T-helper 2 cell (primary cell): ENCODE measurements at regions not wholly inside any gene's neighbourhood (a gene's known extent, or its start where the extent isn't known, plus 50 kb on each side); places are given as distances from the start of the nearest gene placed in this dataset.
"Not testable (repeated sequence)": the region's sequence is repeated elsewhere in the genome, so short reads cannot be mapped to it uniquely, and the experiment has no call there.

ENCODE experiments used
- DNase-seq, 5 experiments: peaks; one replicate each; pipeline versions ENCODE4 v3.0.0 to v3.0.0-alpha.2; 2012 to 2022

DNA sequence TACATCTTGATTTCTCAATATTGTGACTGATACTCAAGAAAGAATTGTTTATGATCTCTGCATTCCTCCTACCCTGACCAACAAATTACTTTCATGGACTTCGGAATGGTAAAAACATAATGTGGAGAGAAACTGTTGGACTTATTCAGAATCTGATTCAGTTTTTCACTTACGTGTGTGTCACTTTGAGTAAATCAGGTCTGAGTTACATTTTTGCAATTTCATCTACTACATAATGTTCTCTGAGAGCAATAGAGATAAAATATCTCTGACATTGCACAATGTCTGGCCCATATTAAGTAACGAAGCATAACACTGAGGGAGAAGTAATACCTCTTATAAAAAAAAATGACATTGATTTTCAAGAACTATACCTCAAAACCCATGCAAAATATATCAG is 1337.9 kb upstream of the CHAC2 start:
- DNase-seq: no peak

- no peak for DNase-seq
Measured at GRCh38 chr2:52429171-52429570, 1338.4 kb upstream of the CHAC2 start.

DNA sequence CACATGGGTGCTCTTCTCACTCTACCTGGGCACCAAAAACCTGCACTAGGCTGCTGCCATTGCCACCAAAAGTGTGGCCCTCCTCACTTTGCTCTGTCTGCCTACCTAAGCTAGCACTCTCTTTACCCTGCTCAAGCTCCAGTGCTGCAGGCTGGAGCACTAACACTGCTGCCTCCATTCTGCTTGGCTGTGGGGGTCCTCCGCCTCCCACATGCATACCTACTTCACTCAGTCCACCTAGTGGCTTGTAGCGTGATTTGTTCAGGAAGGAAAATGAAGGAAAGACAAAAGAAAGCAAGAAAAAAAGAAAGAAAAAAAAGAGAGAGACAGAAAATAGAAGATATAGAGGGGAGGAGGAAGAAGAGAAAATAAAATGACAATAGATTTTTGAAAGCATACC is 1339.4 kb upstream of the CHAC2 start:
- DNase-seq: no peak

- DNase-seq: no peak
Measured at GRCh38 chr2:52423655-52424054, 1343.9 kb upstream of the CHAC2 start.

DNA sequence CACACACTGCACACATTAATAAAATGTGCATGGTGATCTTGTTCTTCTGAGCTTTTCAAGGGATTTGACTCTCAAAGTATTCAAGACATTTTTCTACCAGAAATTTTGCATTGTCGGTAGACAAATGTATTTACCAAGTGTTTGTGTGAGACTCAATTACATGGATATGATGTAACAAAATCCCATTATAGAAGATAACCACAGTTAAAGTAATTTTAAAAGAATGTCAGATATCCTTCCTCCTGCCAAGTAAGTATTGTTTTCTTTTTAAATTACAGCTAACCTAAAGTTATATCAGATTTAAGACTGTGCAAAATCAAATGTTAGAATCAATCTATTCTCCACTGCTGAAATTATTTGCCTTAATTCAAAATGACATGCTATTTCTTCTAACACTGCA is 1344.5 kb upstream of the CHAC2 start:
- DNase-seq: no peak

DNA sequence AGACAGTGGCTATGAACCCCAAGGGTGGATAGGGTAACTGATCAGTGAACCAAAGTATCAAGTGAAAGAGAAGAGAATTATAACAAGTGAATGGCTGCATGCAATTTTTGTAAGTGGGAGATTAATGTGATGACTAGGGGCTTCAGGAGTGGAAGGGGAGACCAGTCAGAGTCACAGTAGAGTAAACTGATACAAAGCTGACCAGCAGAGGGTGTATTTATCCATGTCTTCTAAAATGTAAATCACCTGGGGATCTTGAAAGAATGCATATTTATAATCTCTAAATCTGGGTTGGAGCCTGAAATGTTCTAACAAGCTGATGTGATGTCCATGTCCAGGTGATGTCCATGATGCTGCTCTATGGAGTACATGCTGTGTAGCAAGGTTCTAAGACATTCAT is 1351.3 kb upstream of the CHAC2 start:
- DNase-seq: no peak

- no peak for DNase-seq
Measured at GRCh38 chr2:52414561-52415295, 1352.9 kb upstream of the CHAC2 start.

GRCh38 chr2:52409308-52410118 is 1358.1 kb upstream of the CHAC2 start:
- not testable (repeated sequence) for DNase-seq

GRCh38 chr2:52405980-52406379 is 1361.6 kb upstream of the CHAC2 start:
- DNase-seq: no peak

DNA sequence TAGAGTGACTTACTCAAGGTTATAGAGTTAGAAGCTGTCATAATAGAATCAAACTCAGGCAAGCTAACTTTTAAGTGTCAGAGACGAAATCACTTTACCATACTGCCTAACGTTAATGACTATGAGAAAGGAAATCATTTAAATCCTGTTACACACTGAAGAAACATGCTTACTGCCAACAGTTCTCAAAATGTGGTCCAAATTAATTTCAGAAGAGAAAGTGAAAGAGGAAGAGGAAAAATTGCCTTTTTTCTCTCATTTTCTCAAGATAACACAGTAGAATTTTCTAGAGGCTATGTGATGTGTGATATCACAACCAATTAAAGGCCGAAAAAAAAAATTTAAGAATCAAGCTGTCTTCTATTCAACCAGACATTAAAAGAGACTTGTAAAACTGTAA is 1362.7 kb upstream of the CHAC2 start:
- DNase-seq: no peak

DNA sequence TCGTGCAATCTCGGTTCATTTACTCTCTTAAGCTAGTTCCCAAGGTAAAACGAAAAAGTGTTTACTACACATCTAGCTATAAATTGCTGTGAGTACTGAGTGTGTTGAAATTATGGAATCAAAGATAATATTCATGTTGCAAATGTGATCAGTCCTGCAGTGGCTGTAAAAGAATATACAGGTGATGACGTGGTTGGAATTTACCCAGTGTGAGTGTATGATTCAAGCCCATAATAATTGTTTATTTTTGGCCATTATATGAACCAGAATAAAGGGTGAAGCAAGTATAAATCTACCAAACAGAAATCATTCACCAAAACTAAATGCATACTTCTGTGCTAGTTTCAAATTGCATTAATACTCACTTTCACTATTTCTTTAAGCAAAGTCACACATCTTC is 1363.6 kb upstream of the CHAC2 start:
- DNase-seq: no peak

DNA sequence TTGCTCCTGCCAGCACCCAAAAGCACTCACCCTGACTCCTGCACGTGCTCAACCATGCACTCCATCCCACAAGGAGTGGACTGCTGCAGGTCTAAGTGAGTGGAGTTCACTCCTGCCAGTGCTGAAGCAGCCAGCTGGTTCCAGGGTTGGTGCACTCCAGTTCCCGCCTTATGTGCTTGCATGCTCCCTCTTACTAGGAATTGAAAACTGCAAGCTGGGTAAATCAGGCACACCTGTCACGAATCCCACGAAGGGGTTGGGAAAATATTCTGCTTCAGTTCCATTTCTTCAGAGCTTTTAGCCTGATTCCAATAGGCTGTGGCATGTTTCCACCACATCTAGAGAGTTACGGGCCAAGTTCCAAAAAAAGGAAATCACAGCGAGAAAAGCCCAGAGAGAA is 1365.5 kb upstream of the CHAC2 start:
- no peak for DNase-seq

GRCh38 chr2:52396836-52397235 is 1364.9 kb upstream of the NRXN1 start:
- no peak for DNase-seq

DNA sequence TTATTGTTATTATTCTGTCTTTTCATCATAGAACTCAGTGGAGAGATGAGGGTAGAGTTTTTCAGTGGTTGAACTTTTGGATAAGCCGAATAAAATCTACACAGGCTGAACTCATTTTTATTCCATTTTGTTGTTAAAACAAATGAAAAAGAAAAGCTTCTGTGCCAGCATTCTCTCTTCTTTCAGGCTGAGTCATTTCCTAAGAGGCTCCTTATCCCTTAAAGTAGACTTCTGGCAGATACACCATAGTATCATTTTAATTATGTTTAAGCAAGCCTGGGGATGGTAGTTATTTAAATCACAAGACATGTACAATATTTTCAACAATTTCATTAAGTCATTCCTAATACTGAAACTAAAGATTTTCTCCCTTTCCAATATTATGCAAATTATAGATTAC is 1364.0 kb upstream of the NRXN1 start:
- no peak for DNase-seq

DNA sequence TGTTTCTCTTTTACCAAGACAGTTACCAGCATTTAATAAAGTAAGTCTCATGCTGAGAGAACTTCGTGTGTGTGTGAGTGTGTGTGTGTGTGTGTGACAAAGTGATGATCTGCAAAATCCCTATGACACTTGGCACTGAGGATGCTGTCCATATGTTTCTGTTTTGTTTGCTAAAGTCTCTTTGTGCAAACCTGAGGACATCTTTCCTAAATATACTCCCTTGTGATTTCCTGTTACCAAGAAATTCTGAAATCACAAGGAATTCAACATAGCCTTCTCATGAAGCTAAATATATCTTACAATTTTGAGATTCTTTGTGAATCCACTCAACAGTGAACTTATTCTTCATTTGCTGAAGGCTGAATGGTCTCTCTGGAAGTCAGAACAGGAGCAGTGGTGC is 1359.7 kb upstream of the NRXN1 start:
- no peak for DNase-seq

- no peak for DNase-seq
Measured at GRCh38 chr2:52390651-52391050, 1358.7 kb upstream of the NRXN1 start.

DNA sequence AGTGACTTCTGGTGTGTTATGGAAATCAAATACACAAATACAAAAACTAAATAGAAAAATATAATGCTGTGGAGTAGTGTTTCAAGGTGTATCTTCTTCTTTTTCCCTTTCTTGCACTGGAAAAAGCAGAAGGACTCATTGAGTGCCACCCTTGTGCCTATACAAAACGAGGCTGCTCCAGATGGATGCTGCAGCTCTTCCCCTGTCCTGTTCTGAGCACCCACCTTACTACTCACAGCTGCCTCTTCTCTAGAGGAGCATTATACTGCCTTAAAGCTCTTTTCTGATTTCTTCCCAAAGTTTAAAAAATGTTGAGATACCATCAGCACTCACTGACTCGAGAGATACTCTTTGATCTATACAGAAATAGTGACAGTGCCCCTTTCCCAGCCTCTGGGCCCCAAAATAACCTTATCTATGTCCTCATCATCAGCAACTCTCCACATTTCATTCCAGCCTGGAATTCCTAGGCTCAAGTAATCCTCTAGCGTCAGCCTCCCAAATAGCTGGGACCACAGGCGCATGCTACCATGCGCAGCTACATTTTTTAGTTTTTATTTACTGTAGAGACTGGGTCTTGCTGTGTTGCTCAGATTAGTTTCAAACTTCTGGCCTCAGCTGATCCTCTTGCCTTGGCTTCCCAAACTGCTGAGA is 1356.1 kb upstream of the NRXN1 start:
- DNase-seq: no peak

GRCh38 chr2:52386433-52387030 is 1354.6 kb upstream of the NRXN1 start:
- no peak for DNase-seq

GRCh38 chr2:52383541-52383940 is 1351.6 kb upstream of the NRXN1 start:
- DNase-seq: no peak

DNA sequence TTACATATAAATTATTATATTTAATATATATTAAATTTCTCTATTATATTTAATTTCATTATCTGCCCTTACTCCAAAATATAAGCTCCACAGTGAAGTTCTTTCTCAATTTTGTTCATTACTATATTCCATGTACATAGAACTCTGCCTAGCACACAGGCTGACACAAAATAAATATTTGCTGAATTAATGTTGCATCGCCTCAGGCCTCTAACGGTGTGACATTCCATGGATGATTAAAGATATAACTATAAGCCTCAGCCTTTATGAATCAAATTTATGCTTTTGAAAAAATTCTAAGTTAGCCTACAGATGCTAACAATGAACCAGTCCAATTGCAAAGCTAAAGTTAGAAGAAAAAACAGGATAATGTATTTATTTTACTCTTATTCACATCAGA is 1337.2 kb upstream of the NRXN1 start:
- DNase-seq: no peak

GRCh38 chr2:52368141-52368540 is 1336.2 kb upstream of the NRXN1 start:
- DNase-seq: no peak

DNA sequence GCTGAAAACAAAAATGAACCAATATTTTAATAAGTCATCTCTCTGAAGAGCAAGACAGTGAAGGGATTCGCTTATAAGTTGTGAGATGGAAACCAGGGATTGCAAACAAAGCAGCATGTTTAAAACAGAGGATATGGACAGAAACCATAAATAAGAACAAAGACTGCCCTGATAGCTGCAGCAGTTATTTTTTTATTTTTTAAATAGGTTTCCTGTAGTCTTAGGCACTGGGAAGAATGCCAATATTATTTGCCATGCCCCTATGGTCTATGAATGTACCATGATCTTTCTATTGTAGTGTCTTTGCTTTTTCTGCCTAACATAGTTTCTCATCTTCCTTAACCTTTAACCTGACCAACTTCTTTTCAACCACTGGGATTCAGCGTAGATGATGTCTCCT is 1334.0 kb upstream of the NRXN1 start:
- DNase-seq: no peak

DNA sequence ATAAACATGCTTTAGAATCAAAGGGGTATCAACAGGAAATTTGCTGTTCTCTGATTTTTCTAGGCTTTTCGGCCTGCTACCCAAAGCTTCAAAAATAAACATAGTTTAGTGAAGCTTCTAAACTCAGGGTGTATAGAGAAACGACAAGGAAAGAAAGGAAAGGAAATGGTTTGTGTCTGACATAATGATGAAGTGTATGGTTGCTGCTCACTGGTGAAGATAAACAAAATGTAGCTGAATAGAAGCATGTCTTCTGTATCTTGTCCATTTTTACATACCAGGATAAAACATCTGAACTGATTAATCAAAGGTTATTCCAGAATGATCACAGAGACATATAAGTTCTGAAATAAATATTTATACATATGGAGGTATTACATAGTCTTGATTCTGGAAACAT is 1324.6 kb upstream of the NRXN1 start:
- no peak for DNase-seq

DNA sequence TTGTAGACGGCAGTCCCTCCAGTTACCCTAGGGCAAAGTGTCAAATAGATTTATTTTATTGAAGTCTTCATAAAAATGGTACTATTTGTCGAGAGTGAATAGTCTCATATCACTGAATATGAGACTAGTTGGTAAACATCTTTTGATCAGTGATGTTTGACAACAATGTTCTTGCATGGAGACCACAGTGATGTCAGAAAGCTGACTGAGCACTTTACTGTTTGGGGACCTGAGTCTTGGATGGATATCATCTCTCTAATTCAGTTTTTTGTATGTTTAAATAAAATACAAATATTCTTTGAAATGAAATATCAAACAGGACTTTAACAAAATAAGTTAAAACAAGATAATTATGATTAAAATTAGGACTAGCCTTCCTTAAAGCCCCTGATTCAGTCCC is 1315.4 kb upstream of the NRXN1 start:
- DNase-seq: no peak
